Ascending aorta (tissue), 2 donors: ENCODE measurements at regions not wholly inside any gene's neighbourhood (a gene's known extent, or its start where the extent isn't known, plus 50 kb on each side); places are given as distances from the start of the nearest gene placed in this dataset.

ENCODE experiments used
- DNase-seq, 2 donors: peaks; one replicate each; pipeline ENCODE4 v3.0.0-alpha.2; 2019; ENCODE audit warnings: low spot score in 2 of 2
- H3K27ac ChIP-seq, 2 donors: fragments of 200-600 bp; sonication (generic); one replicate each; pipeline ENCODE4 v1.5.1; 2016 to 2017; ENCODE audit warnings: mild to moderate bottlenecking in 1 of 2
- H3K27me3 ChIP-seq: fragments of 200-600 bp; sonication (generic); one replicate; pipeline ENCODE4 v1.5.1; 2017
- H3K36me3 ChIP-seq, 2 donors: fragments of 200-600 bp; sonication (generic); one replicate each; pipeline ENCODE4 v1.5.1; 2016
- H3K4me1 ChIP-seq, 2 donors: fragments of 200-600 bp; sonication (generic); one replicate each; pipeline ENCODE4 v1.5.1; 2016 to 2017; ENCODE audit warnings: mild to moderate bottlenecking in 1 of 2
- H3K4me3 ChIP-seq, 2 donors: fragments of 200-600 bp; sonication (generic); one replicate each; pipeline ENCODE4 v1.5.1; 2016 to 2017; ENCODE audit warnings: mild to moderate bottlenecking in 1 of 2
- H3K9me3 ChIP-seq, 2 donors: fragments of 200-600 bp; sonication (generic); one replicate each; pipeline ENCODE4 v1.5.1; 2016
- CTCF ChIP-seq, 3 experiments: fragments of 200-600 bp in 2 of 3; fragments of 450-650 bp in 1 of 3; sonication (generic) in 2 of 3; IDR thresholded peaks; one replicate each; pipeline ENCODE4 v1.5.1; 2016 to 2019; ENCODE audit warnings: antibody characterized with exemption in 3 of 3, mild to moderate bottlenecking in 1 of 3, moderate library complexity in 1 of 3
- intact Hi-C: fragments of 100-400 bp; cut with DNase I; formaldehyde crosslinking; loops from one replicate; pipeline ENCODE4 v1.15.1; 2023

DNA sequence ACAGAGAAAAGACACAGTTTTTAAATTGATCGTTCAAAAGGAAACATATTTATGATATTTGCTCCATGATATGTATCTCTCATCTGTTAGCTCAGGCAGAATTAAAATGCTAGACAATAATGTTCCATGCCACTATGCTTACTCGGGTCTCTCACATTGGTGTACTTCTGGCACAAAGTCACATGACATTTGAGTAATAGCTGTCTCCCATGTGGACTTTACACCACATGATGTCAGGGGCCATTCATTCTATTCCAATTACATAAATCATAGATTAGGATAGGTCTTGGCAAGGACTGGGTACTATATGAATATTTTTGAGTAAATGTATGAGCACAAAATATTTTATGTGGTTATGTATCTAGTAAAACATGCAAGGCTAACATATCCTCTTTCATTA, 648.4 kb downstream of the PLA2G4A start:
- Histone ChIP-seq H3K27me3 (no peaks in the 10 kb centered on the region), H3K4me1 (no peaks in the 10 kb centered on the region), H3K4me3 (no peak overlapping the region), H3K27ac (no peak overlapping the region), H3K9me3 (no peaks in the 10 kb centered on the region), H3K36me3 (no peaks in the 10 kb centered on the region)
- intact Hi-C loops = no loop called here
- DNase-seq = no peak
- no peak for TF ChIP-seq CTCF (IDR thresholded peaks at IDR 0.05)

- no peaks in the 10 kb centered on the region for H3K9me3 ChIP-seq
- no peak overlapping the region for H3K27ac ChIP-seq
- H3K27me3 ChIP-seq = no peaks in the 10 kb centered on the region
- H3K36me3 ChIP-seq = no peaks in the 10 kb centered on the region
- TF ChIP-seq CTCF (IDR thresholded peaks at IDR 0.05) = no peak
- H3K4me1 ChIP-seq = no peaks in the 10 kb centered on the region
- DNase-seq = no peak
- intact Hi-C loops = no loop called here
- H3K4me3 ChIP-seq = no peak overlapping the region
Measured at GRCh38 chr1:187477535-187477934, 648.8 kb downstream of the PLA2G4A start.

GRCh38 chr1:187481581-187482148, 652.9 kb downstream of the PLA2G4A start:
- no peak overlapping the region for H3K27ac ChIP-seq
- no peaks in the 10 kb centered on the region for H3K4me1 ChIP-seq
- TF ChIP-seq CTCF (IDR thresholded peaks at IDR 0.05) = no peak
- no peak for DNase-seq
- H3K9me3 ChIP-seq = no peaks in the 10 kb centered on the region
- H3K4me3 ChIP-seq = no peak overlapping the region
- H3K27me3 ChIP-seq = no peaks in the 10 kb centered on the region
- H3K36me3 ChIP-seq = no peaks in the 10 kb centered on the region
- intact Hi-C loops = no loop called here

DNA sequence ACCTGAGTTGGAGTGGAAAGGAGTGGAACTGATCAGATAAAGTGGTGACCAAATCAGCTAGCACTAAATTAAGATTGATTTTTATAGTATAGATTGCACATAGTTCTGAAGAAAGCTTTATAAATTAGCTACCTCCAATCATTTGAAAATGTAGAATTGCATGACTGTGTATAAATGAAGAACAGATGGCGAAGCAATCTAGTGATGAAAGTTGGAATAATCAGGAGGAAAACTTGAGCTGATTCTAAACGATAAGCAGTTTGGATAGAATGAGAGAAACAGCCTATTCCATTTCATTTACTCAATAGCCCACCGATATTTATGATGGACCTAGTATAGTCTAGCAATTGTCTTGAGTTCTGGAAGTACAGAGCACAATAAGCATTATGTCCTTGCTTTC, 661.5 kb downstream of the PLA2G4A start:
- DNase-seq = no peak
- Histone ChIP-seq H3K27ac (no peak overlapping the region), H3K27me3 (no peaks in the 10 kb centered on the region), H3K4me3 (no peak overlapping the region), H3K36me3 (no peaks in the 10 kb centered on the region), H3K9me3 (no peaks in the 10 kb centered on the region), H3K4me1 (no peaks in the 10 kb centered on the region)
- no peak for TF ChIP-seq CTCF (IDR thresholded peaks at IDR 0.05)
- intact Hi-C loops = no loop called here

GRCh38 chr1:187491082-187491720, 662.5 kb downstream of the PLA2G4A start:
- Histone ChIP-seq H3K27ac (no peak overlapping the region), H3K4me1 (no peaks in the 10 kb centered on the region), H3K36me3 (no peaks in the 10 kb centered on the region), H3K4me3 (no peak overlapping the region), H3K27me3 (no peaks in the 10 kb centered on the region), H3K9me3 (no peaks in the 10 kb centered on the region)
- intact Hi-C loops = no loop called here
- no peak for TF ChIP-seq CTCF (IDR thresholded peaks at IDR 0.05)
- DNase-seq = no peak
